Body of pancreas (tissue), 4 donors: ENCODE measurements at regions not wholly inside any gene's neighbourhood (a gene's known extent, or its start where the extent isn't known, plus 50 kb on each side); places are given as distances from the start of the nearest gene placed in this dataset.

Experiments used
- CTCF ChIP-seq, 7 experiments: fragments of 450-650 bp in 4 of 7; fragments of 200-600 bp in 3 of 7; sonication (generic) in 3 of 7; IDR thresholded peaks; one replicate each; pipeline ENCODE4 v1.5.1; 2016 to 2019; ENCODE audit warnings: antibody characterized with exemption in 7 of 7
- POLR2A ChIP-seq, 3 donors: fragments of 450-650 bp; IDR thresholded peaks; one replicate each; pipeline ENCODE4 v1.6.1; 2016; ENCODE audit warnings: antibody characterized with exemption in 3 of 3, mild to moderate bottlenecking in 2 of 3

- TF ChIP-seq CTCF (IDR thresholded peaks at IDR 0.05) (no peak), POLR2A (IDR thresholded peaks at IDR 0.05) (no peak)
These were observed 716.4 kb upstream of the ZNF804A start for GRCh38 chr2:183881978-183882377.
